Panc1 (cell line): ENCODE measurements at regions not wholly inside any gene's neighbourhood (a gene's known extent, or its start where the extent isn't known, plus 50 kb on each side); places are given as distances from the start of the nearest gene placed in this dataset.

Experiments
- ATAC-seq: fragments of 200-7000 bp; cut with Tn5 transposase; 2 replicates; pipeline ENCODE4 v1.9.1; 2020; ENCODE audit warnings: mild to moderate bottlenecking, moderate library complexity
- BruUV-seq: library from RNA; stranded (reverse); fragments of 400-500 nt; replicated peaks from 2 replicates; lab custom pipeline; 2021; lab: Mats Ljungman, UMichigan
- CTCF ChIA-PET: fragments of 300-600 bp; sonication (Branson Sonifier 250); formaldehyde crosslinking; loops from one replicate; lab custom pipeline; 2022; ENCODE audit warnings: antibody characterized with exemption; lab: Charles Lee
- POLR2A ChIA-PET: fragments of 300-600 bp; sonication (Branson Sonifier 250); formaldehyde crosslinking; loops from one replicate; lab custom pipeline; 2022; ENCODE audit warnings: antibody characterized with exemption; lab: Charles Lee
- DNase-seq: peaks from one replicate; pipeline ENCODE4 v3.0.0-alpha.2; 2010; ENCODE audit warnings: low read depth, low spot score
- H3K27ac ChIP-seq: 2 replicates; pipeline ENCODE4 v1.5.1; 2011; ENCODE audit warnings: mild to moderate bottlenecking, low read length, inconsistent platforms
- H3K27me3 ChIP-seq: fragments of 200-500 bp; sonication (Bioruptor generic); 2 replicates; pipeline ENCODE4 v1.6.0; 2014; ENCODE audit warnings: low read length, inconsistent platforms; ENCODE audit not compliant: control insufficient read depth, insufficient read depth
- H3K36me3 ChIP-seq: fragments of 200-500 bp; sonication (Bioruptor generic); 2 replicates; pipeline ENCODE4 v1.5.1; 2014; ENCODE audit warnings: inconsistent platforms, mild to moderate bottlenecking, low read length, moderate library complexity; ENCODE audit not compliant: control insufficient read depth, insufficient read depth
- H3K4me1 ChIP-seq: 2 replicates; pipeline ENCODE4 v1.5.1; 2011; ENCODE audit warnings: inconsistent platforms, mild to moderate bottlenecking, low read length, moderate library complexity; ENCODE audit not compliant: control insufficient read depth, insufficient read depth
- H3K4me3 ChIP-seq, 2 experiments: 2 replicates each; pipeline ENCODE4 v1.5.1; 2011 to 2012; ENCODE audit warnings: low read depth in 2 of 2, low read length in 2 of 2, mild to moderate bottlenecking in 2 of 2, inconsistent platforms in 1 of 2, moderate library complexity in 1 of 2
- H3K9me3 ChIP-seq: fragments of 200-500 bp; sonication (Bioruptor generic); 2 replicates; pipeline ENCODE4 v1.5.1; 2014; ENCODE audit warnings: low read depth, mild to moderate bottlenecking, inconsistent platforms, low read length, moderate library complexity; ENCODE audit not compliant: control insufficient read depth, insufficient read depth
- POLR2AphosphoS5 ChIP-seq: IDR thresholded peaks from 2 replicates; pipeline ENCODE4 v1.6.1; 2012; ENCODE audit warnings: mild to moderate bottlenecking, low read depth, low read length, moderate library complexity
- SIN3A ChIP-seq: IDR thresholded peaks from 2 replicates; pipeline ENCODE4 v1.6.1; 2012; ENCODE audit warnings: low read depth, mild to moderate bottlenecking, low read length, moderate library complexity, borderline replicate concordance; ENCODE audit not compliant: insufficient read depth
- TCF7L2 ChIP-seq: IDR thresholded peaks from 2 replicates; pipeline ENCODE4 v1.6.1; 2011; ENCODE audit warnings: mild to moderate bottlenecking, low read depth, low read length, inconsistent platforms
- in situ Hi-C: cut with HindIII; loops from 2 replicates; pipeline ENCODE4 v1.10.0; 2016; ENCODE audit warnings: low sequenced_read_pairs, low pct_unique_long_range_greater_than_20kb
- intact Hi-C: fragments of 100-400 bp; cut with micrococcal nuclease; formaldehyde crosslinking; loops from one replicate; pipeline ENCODE4 v1.10.0; 2022; ENCODE audit not compliant: unreplicated experiment
- TF ChIP-seq, protein P1 (sequence below), 2 experiments: IDR thresholded peaks; 2 replicates each; pipeline ENCODE4 v1.6.1; 2011 to 2012; ENCODE audit warnings: low read depth in 2 of 2, control low read depth in 1 of 2, low read length in 1 of 2, mild to moderate bottlenecking in 1 of 2, moderate library complexity in 1 of 2; ENCODE audit not compliant: insufficient read depth in 1 of 2
- TF ChIP-seq, protein P2 (sequence below): fragments of 450-650 bp; IDR thresholded peaks from 2 replicates; pipeline ENCODE4 v1.5.1; 2017; ENCODE audit warnings: mild to moderate bottlenecking

DNA sequence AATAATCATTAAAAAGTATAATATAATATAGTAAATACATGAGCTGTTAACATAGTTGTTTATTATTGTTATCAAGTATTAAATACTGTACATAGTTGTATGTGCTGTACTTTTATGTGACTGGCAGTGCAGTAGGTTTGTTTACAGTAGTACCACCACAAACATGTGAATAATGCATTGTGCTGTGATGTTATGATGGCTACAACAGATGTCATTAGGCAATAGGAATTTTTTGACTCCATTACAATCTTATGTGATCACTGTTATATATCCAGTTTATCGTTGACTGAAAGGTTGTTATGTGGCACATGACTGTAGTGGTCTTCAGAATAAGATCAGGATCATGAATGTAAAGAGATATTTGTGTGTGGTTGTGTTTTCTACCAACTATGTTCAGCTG, 577.8 kb downstream of the JRKL start:
- Histone ChIP-seq H3K4me1 (no peaks in the 10 kb centered on the region), H3K4me3 (no peak overlapping the region), H3K9me3 (no peaks in the 10 kb centered on the region), H3K36me3 (no peaks in the 10 kb centered on the region), H3K27me3 (no peaks in the 10 kb centered on the region), H3K27ac (no peak overlapping the region)
- no TSS peak for BruUV-seq
- in situ Hi-C loops: no loop called here
- intact Hi-C loops: no loop called here
- DNase-seq (no peak), ATAC-seq (no peak)
- TF ChIP-seq, protein P1, sequence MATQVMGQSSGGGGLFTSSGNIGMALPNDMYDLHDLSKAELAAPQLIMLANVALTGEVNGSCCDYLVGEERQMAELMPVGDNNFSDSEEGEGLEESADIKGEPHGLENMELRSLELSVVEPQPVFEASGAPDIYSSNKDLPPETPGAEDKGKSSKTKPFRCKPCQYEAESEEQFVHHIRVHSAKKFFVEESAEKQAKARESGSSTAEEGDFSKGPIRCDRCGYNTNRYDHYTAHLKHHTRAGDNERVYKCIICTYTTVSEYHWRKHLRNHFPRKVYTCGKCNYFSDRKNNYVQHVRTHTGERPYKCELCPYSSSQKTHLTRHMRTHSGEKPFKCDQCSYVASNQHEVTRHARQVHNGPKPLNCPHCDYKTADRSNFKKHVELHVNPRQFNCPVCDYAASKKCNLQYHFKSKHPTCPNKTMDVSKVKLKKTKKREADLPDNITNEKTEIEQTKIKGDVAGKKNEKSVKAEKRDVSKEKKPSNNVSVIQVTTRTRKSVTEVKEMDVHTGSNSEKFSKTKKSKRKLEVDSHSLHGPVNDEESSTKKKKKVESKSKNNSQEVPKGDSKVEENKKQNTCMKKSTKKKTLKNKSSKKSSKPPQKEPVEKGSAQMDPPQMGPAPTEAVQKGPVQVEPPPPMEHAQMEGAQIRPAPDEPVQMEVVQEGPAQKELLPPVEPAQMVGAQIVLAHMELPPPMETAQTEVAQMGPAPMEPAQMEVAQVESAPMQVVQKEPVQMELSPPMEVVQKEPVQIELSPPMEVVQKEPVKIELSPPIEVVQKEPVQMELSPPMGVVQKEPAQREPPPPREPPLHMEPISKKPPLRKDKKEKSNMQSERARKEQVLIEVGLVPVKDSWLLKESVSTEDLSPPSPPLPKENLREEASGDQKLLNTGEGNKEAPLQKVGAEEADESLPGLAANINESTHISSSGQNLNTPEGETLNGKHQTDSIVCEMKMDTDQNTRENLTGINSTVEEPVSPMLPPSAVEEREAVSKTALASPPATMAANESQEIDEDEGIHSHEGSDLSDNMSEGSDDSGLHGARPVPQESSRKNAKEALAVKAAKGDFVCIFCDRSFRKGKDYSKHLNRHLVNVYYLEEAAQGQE (IDR thresholded peaks at IDR 0.05; ENCODE audit: insufficient read depth in 1 of 2, low read depth in 2 of 2, low read length in 1 of 2): no peak
- TF ChIP-seq, protein P2, sequence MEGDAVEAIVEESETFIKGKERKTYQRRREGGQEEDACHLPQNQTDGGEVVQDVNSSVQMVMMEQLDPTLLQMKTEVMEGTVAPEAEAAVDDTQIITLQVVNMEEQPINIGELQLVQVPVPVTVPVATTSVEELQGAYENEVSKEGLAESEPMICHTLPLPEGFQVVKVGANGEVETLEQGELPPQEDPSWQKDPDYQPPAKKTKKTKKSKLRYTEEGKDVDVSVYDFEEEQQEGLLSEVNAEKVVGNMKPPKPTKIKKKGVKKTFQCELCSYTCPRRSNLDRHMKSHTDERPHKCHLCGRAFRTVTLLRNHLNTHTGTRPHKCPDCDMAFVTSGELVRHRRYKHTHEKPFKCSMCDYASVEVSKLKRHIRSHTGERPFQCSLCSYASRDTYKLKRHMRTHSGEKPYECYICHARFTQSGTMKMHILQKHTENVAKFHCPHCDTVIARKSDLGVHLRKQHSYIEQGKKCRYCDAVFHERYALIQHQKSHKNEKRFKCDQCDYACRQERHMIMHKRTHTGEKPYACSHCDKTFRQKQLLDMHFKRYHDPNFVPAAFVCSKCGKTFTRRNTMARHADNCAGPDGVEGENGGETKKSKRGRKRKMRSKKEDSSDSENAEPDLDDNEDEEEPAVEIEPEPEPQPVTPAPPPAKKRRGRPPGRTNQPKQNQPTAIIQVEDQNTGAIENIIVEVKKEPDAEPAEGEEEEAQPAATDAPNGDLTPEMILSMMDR: no peak
- TF ChIP-seq POLR2AphosphoS5: no peak
- no peak for TF ChIP-seq SIN3A
- TF ChIP-seq TCF7L2: no peak
- ChIA-PET POLR2A (no interaction called here), CTCF (no interaction called here)

DNA sequence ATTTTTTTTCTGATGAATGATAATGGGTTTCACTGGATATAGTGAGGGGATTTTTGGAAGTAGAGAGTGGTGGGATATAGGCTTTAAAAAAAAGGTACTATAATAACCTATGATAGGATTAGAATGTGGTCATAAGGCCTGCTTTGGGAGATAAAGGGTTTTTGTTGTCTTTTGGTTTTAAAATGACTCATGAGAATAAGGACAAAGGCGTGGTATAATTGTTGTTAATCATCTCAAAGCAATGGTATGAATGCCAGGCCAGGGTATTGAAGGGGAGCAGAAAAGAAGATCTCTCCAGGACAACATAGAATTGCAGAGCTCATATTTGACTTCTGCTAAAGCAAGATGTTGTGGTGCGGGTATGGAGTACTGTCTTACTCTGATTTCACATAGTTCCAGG, 579.4 kb downstream of the JRKL start:
- H3K27ac ChIP-seq: no peak overlapping the region
- TF ChIP-seq POLR2AphosphoS5: no peak
- TF ChIP-seq, protein P1 (IDR thresholded peaks at IDR 0.05; ENCODE audit: insufficient read depth in 1 of 2, low read depth in 2 of 2, low read length in 1 of 2): no peak
- no peak for TF ChIP-seq TCF7L2
- TF ChIP-seq, protein P2: no peak
- no peak for TF ChIP-seq SIN3A

More for the DNA sequence above, 579.4 kb downstream of the JRKL start:
- ATAC-seq (no peak), DNase-seq (no peak)
- in situ Hi-C loops: no loop called here
- no peaks in the 10 kb centered on the region for H3K27me3 ChIP-seq
- H3K4me3 ChIP-seq: no peak overlapping the region
- ChIA-PET POLR2A (no interaction called here), CTCF (no interaction called here)
- no peaks in the 10 kb centered on the region for H3K4me1 ChIP-seq
- intact Hi-C loops: no loop called here
- BruUV-seq: no TSS peak
- no peaks in the 10 kb centered on the region for H3K9me3 ChIP-seq
- H3K36me3 ChIP-seq: no peaks in the 10 kb centered on the region
